SKM-1 (cell line): ENCODE measurements at regions not wholly inside any gene's neighbourhood (a gene's known extent, or its start where the extent isn't known, plus 50 kb on each side); places are given as distances from the start of the nearest gene placed in this dataset.

Experiments used
- DNase-seq: peaks from one replicate; lab custom pipeline; 2025; ENCODE audit not compliant: unreplicated experiment; lab: John Stamatoyannopoulos, UW

DNA sequence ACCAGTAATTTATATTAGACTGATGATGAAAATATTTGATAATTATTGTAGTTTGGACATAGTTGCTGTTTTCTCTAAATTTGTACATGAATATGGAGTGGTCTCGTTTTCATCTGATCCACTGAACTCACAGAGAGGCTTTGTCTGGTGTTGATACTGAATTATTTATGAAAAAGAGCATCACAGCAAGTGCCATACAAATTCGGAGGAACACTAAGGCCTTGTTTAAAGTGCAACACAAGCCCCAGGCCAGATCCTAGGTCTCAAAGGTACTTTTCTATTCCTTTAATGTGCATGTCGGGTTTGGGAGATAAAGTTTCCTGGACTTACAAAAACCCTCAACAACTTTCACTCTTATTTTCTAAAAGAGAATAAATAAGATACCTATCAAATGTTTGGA, 796.8 kb upstream of the EPHA6 start:
- no peak for DNase-seq

- no peak for DNase-seq
Measured at GRCh38 chr3:96022676-96023075, 791.7 kb upstream of the EPHA6 start.

DNA sequence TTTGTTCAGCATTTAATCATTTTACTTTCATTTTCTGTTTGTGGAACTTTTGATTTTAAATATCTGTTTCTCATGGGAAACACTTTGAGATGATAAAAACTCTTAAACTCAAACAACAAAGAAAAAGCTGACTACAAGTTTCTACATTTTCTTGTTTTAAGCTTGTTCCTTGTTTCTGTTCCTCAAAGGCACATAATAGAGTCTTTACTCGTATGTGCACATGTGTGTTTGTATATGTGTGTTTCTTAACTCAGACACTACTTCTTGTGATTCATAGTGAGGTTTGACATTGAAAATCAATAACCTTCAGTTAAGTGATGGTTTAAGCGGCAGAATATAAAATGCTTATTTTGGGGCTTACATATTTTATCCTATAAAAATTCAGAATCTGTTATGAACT, 786.7 kb upstream of the EPHA6 start:
- no peak for DNase-seq

- no peak for DNase-seq
Measured at GRCh38 chr3:96039632-96040031, 774.8 kb upstream of the EPHA6 start.

GRCh38 chr3:96059301-96059700, 755.1 kb upstream of the EPHA6 start:
- DNase-seq, result no peak

DNA sequence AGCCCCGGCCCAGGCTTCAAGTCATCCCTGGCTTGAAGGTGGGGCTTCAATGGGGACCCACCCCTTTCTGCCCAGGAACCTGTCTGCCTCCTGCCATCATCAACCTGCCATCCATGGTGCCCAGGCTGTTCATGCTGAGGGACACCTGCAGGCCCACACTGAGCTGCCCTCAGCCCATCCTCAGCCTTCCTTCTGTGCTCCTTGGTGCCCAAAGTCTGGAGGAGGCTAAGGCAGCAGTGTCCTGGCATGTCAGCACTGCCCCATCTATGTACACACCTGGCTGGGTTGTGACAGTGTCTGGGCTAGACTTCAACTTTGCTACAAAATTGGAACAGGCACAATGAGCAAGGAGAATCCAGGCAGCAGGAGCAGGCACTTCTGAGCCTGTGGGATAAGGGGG, 745.3 kb upstream of the EPHA6 start:
- DNase-seq, result no peak

DNA sequence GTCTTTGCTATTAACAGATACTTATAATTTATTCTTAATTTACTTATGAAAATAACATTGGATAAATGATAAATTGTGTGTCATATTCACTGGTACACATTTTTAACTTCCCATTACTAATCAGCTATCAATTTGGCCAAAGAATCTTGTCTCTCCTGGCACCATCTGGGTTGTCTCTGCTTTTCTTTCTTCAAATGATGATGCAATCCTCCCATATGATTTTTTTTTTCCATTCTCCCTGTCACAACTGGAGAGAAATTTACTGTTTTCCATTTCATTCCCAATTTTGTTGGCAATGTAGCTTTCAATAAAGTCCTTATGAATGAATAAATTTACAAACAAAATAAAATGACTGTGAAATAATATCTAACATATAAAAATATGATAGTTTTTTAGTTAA, 743.7 kb upstream of the EPHA6 start:
- DNase-seq, result no peak

GRCh38 chr3:96071097-96071496, 743.3 kb upstream of the EPHA6 start:
- no peak for DNase-seq

GRCh38 chr3:96072226-96072625, 742.2 kb upstream of the EPHA6 start:
- no peak for DNase-seq

- DNase-seq, result no peak
Measured at GRCh38 chr3:96083610-96084009, 730.8 kb upstream of the EPHA6 start.

DNA sequence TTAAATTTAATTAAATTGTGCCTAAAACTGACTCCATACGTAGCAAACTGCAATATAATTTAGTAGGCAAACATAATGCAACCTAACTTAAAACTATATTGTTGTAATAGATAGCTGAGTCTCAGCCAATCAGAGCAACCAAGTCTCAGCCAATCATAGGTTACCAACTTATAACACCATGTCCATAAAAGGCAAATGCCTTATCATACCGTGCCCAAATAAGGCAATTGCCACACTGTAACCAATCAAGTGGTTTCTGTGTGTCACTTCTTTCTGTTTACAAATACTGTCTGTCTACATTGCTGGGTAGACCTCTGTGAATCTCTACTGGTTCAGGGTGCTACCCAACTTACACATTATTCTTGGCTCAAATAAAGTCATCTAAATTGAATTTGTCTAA, 728.4 kb upstream of the EPHA6 start:
- no peak for DNase-seq

- no peak for DNase-seq
Measured at GRCh38 chr3:96101006-96101560, 713.3 kb upstream of the EPHA6 start.

DNA sequence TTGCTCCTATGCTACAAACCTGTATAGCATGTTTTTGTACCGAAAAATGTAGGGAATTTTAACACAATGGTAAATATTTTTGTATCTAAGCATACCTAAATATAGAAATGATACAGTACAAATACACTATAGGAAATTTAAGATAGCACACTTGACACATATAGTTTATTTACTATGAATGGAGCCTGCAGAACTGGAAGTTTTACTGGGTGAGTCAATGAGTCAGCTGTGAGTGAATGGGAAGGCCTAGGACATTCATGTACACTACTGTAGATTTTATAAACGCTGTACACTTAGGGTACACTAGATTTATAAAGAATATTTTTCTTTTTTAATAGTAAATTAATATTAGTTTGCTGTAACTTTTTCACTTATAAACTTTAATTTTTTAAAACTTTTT, 707.7 kb upstream of the EPHA6 start:
- DNase-seq, result no peak
